Ishikawa (cell line): ENCODE measurements at regions not wholly inside any gene's neighbourhood (a gene's known extent, or its start where the extent isn't known, plus 50 kb on each side); places are given as distances from the start of the nearest gene placed in this dataset.

Experiments used
- CEBPB ChIP-seq: IDR thresholded peaks from 2 replicates; pipeline ENCODE4 v1.6.1; 2012
- CREB1 ChIP-seq: IDR thresholded peaks from 2 replicates; pipeline ENCODE4 v1.6.1; 2012; ENCODE audit warnings: low read depth
- EGR1 ChIP-seq: IDR thresholded peaks from 2 replicates; pipeline ENCODE4 v1.6.1; 2012
- EP300 ChIP-seq: IDR thresholded peaks from 2 replicates; pipeline ENCODE4 v1.6.1; 2012; ENCODE audit warnings: borderline replicate concordance
- FOXM1 ChIP-seq: IDR thresholded peaks from 2 replicates; pipeline ENCODE4 v1.6.1; 2012; ENCODE audit warnings: low read depth, borderline replicate concordance
- NFIC ChIP-seq: IDR thresholded peaks from 2 replicates; pipeline ENCODE4 v1.6.1; 2012
- RAD21 ChIP-seq: IDR thresholded peaks from 2 replicates; pipeline ENCODE4 v1.6.1; 2012; ENCODE audit warnings: low read depth
- TAF1 ChIP-seq: IDR thresholded peaks from 2 replicates; pipeline ENCODE4 v1.6.1; 2012; ENCODE audit warnings: low read depth, mild to moderate bottlenecking
- TCF12 ChIP-seq: IDR thresholded peaks from 2 replicates; pipeline ENCODE4 v1.6.1; 2012; ENCODE audit warnings: low read depth
- TEAD4 ChIP-seq: IDR thresholded peaks from 2 replicates; pipeline ENCODE4 v1.6.1; 2012
- YY1 ChIP-seq: IDR thresholded peaks from 2 replicates; pipeline ENCODE4 v1.6.1; 2012; ENCODE audit warnings: low read depth
- ZBTB7A ChIP-seq: IDR thresholded peaks from 2 replicates; pipeline ENCODE4 v1.6.1; 2012; ENCODE audit warnings: low read depth
- TF ChIP-seq, protein P1 (sequence below): IDR thresholded peaks from 2 replicates; pipeline ENCODE4 v1.6.1; 2012
- TF ChIP-seq, protein P2 (sequence below): IDR thresholded peaks from 2 replicates; pipeline ENCODE4 v1.6.1; 2012
- TF ChIP-seq, protein P3 (sequence below): IDR thresholded peaks from 2 replicates; pipeline ENCODE4 v1.6.1; 2012; ENCODE audit warnings: low read depth, mild to moderate bottlenecking

DNA sequence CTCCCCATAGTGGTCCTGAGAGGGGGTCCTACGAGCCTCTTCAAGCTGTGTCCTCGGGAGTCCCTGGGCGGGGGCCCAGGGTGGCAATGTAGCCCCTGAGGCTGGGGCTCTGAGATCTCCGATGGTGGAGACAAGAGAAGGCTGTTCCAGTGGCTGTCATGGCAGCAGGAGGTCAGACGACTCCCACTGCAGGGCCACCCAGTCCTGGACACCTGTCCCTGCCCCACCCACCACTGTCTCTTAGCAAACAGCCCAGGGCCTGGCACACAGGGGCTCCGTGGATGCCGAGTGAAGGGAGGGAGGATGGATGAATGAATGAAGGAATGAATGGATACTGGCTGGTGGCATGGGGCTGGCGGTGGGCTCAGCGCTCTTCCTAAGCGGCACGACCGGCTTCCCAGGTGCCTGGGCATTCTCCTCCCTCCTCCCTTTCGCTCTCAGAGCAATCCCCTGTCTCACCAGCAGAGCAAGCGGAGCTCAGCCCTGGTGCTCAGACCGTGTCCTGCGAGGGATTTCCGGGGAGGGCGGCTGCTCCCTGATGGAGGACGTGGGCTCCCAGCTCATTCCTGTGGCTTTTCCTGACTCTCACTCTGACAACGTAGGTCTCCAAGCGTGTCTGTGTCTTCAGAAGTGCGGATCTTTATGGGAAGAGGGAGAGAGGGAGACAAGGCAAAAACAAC lies 1272.6 kb downstream of the BRD1 start:
- TF ChIP-seq, protein P1, sequence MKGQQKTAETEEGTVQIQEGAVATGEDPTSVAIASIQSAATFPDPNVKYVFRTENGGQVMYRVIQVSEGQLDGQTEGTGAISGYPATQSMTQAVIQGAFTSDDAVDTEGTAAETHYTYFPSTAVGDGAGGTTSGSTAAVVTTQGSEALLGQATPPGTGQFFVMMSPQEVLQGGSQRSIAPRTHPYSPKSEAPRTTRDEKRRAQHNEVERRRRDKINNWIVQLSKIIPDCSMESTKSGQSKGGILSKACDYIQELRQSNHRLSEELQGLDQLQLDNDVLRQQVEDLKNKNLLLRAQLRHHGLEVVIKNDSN = no peak
- no peak for TF ChIP-seq TAF1
- no peak for TF ChIP-seq TCF12
- no peak for TF ChIP-seq NFIC
- TF ChIP-seq FOXM1 = no peak
- TF ChIP-seq, protein P2, sequence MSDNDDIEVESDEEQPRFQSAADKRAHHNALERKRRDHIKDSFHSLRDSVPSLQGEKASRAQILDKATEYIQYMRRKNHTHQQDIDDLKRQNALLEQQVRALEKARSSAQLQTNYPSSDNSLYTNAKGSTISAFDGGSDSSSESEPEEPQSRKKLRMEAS = no peak
- no peak for TF ChIP-seq CREB1
- TF ChIP-seq CEBPB = no peak
- no peak for TF ChIP-seq RAD21
- TF ChIP-seq TEAD4 = no peak
- TF ChIP-seq ZBTB7A = no peak
- TF ChIP-seq, protein P3, sequence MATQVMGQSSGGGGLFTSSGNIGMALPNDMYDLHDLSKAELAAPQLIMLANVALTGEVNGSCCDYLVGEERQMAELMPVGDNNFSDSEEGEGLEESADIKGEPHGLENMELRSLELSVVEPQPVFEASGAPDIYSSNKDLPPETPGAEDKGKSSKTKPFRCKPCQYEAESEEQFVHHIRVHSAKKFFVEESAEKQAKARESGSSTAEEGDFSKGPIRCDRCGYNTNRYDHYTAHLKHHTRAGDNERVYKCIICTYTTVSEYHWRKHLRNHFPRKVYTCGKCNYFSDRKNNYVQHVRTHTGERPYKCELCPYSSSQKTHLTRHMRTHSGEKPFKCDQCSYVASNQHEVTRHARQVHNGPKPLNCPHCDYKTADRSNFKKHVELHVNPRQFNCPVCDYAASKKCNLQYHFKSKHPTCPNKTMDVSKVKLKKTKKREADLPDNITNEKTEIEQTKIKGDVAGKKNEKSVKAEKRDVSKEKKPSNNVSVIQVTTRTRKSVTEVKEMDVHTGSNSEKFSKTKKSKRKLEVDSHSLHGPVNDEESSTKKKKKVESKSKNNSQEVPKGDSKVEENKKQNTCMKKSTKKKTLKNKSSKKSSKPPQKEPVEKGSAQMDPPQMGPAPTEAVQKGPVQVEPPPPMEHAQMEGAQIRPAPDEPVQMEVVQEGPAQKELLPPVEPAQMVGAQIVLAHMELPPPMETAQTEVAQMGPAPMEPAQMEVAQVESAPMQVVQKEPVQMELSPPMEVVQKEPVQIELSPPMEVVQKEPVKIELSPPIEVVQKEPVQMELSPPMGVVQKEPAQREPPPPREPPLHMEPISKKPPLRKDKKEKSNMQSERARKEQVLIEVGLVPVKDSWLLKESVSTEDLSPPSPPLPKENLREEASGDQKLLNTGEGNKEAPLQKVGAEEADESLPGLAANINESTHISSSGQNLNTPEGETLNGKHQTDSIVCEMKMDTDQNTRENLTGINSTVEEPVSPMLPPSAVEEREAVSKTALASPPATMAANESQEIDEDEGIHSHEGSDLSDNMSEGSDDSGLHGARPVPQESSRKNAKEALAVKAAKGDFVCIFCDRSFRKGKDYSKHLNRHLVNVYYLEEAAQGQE = no peak
- TF ChIP-seq EP300 = no peak
- no peak for TF ChIP-seq EGR1
- no peak for TF ChIP-seq YY1

DNA sequence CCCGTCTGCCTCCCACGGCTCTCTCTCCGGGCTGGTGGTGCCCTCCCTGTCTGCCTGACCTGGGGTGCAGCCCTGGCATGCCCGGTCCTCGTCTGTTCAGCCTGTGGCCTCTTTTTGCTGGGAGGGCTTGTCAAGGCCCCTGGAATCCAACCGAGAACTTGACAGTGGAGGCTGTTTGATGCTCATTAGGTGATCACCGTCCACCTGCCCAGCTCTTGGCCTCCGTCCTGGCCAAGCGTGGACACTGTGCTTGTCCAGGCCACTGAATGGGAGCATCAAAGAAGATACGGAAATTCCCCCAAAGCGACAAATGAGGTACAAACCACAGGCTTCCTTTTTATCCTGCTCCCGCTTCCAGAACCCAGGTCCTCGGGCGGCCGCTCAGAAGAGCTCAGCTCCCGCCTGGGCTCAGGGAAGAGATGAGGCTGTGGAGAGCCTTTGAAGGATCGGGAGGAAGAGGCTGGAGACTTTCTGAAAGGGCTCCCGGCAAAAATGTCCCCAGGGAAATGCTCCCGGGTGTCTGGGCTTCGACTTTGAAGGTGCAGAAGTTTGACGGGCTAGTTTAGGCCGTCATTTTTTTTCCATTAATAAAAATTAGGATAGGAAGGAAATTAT lies 1273.9 kb downstream of the BRD1 start:
- TF ChIP-seq TEAD4 = no peak
- no peak for TF ChIP-seq TAF1
- TF ChIP-seq YY1 = no peak
- TF ChIP-seq, protein P3 = no peak
- no peak for TF ChIP-seq CREB1
- TF ChIP-seq TCF12 = no peak
- TF ChIP-seq, protein P1 = no peak
- no peak for TF ChIP-seq EP300

DNA sequence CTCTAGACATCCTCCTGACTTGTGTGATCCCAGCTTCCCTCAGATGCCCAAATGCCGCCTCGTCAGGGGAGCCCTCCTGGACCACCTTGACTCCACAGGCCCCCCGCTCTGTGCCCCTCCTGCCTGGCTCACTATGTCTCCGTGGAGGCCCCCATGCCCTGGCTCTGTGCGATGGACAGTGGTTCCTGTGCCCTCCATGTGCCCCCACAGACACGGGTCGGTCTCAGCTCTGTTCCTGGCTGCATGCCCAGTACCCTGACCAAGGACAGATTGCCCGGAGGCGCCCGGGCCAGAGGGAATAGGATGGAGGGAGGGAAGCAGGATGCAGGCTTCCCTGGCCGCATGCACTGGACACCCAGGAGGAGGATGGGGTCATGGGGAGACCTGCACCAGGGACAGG lies 1274.6 kb downstream of the BRD1 start:
- TF ChIP-seq TAF1 (no peak), TEAD4 (no peak), YY1 (no peak), EGR1 (no peak), NFIC (no peak), CREB1 (no peak), CEBPB (no peak), TCF12 (no peak), ZBTB7A (no peak)
- TF ChIP-seq, protein P1 = no peak
- TF ChIP-seq, protein P2 = no peak
- TF ChIP-seq, protein P3 = no peak

DNA sequence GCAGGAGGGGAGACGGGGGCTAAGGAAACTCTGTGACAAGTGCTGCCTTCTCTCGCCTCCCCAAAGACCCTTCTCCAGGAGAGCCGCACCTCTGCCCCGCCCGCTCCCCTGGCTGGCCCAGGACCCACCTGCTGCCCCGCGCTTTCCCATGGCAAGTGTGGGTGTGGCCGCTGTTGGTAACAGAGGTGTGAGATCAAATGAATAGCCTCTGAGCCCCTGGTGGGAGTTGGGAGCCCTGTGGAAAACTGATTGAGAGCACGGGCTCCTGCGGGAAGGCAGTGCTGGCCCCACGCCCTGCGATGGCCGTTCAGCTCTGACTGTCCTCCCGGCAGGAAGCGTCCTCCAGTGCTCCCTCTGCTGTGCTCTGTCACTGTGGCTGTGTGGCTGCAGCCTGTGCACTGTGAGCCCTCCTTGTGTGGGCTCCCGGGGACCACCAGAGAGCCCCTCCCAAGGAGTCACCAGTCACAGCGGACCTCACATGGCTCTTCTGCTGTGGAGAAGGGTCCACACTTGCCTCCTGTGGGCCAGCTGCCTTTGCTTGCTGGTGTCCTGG lies 1275.9 kb downstream of the BRD1 start:
- TF ChIP-seq EGR1 (no peak), TCF12 (no peak), TAF1 (no peak), YY1 (no peak)
- TF ChIP-seq, protein P3 = no peak
